KMS-11 (cell line): ENCODE measurements at regions not wholly inside any gene's neighbourhood (a gene's known extent, or its start where the extent isn't known, plus 50 kb on each side); places are given as distances from the start of the nearest gene placed in this dataset.

Experiments used
- H2AFZ ChIP-seq: fragments of 200-600 bp; sonication (generic); 2 replicates; pipeline ENCODE4 v1.6.1; 2016; ENCODE audit warnings: antibody characterized with exemption, mixed run types, low read depth
- H3K27ac ChIP-seq: fragments of 200-600 bp; sonication (generic); 2 replicates; pipeline ENCODE4 v1.6.1; 2016; ENCODE audit warnings: mild to moderate bottlenecking, mixed run types
- H3K27me3 ChIP-seq: fragments of 200-600 bp; sonication (generic); 2 replicates; pipeline ENCODE4 v1.6.1; 2017; ENCODE audit warnings: mild to moderate bottlenecking, low read depth, mixed run types, moderate library complexity; ENCODE audit not compliant: insufficient read depth
- H3K36me3 ChIP-seq: fragments of 200-600 bp; sonication (generic); 2 replicates; pipeline ENCODE4 v1.6.1; 2017; ENCODE audit warnings: mild to moderate bottlenecking, mixed run types; ENCODE audit not compliant: insufficient read depth
- H3K4me1 ChIP-seq: fragments of 200-600 bp; sonication (generic); 2 replicates; pipeline ENCODE4 v1.6.1; 2016; ENCODE audit warnings: mild to moderate bottlenecking, low read depth, mixed run types; ENCODE audit not compliant: poor library complexity, severe bottlenecking
- H3K4me2 ChIP-seq: fragments of 200-600 bp; sonication (generic); 2 replicates; pipeline ENCODE4 v1.7.0; 2016; ENCODE audit warnings: mild to moderate bottlenecking, mixed run types
- H3K4me3 ChIP-seq: fragments of 200-600 bp; sonication (generic); IDR thresholded peaks from 2 replicates; pipeline ENCODE4 v1.6.1; 2017; ENCODE audit warnings: low read depth, low read length, mixed read lengths; ENCODE audit not compliant: insufficient read depth
- H3K79me2 ChIP-seq: fragments of 200-600 bp; sonication (generic); 2 replicates; pipeline ENCODE4 v1.6.1; 2016; ENCODE audit warnings: low read depth, mixed run types; ENCODE audit not compliant: insufficient read depth
- H3K9ac ChIP-seq: fragments of 200-600 bp; sonication (generic); 2 replicates; pipeline ENCODE4 v1.6.1; 2016; ENCODE audit warnings: mild to moderate bottlenecking, mixed run types
- H4K20me1 ChIP-seq: fragments of 200-600 bp; sonication (generic); 2 replicates; pipeline ENCODE4 v1.6.1; 2016; ENCODE audit warnings: mild to moderate bottlenecking, mixed run types; ENCODE audit not compliant: insufficient read depth
- CTCF ChIP-seq: fragments of 200-600 bp; sonication (generic); conservative IDR thresholded peaks from 2 replicates; pipeline ENCODE4 v1.6.1; 2017; ENCODE audit warnings: low read depth, mild to moderate bottlenecking, antibody characterized with exemption, low read length, moderate library complexity, mixed read lengths

- Histone ChIP-seq H3K27me3 (no peaks in the 10 kb centered on the region), H3K27ac (no peak overlapping the region), H3K79me2 (no peaks in the 10 kb centered on the region), H3K4me2 (no peak overlapping the region), H3K4me1 (peaks cover 8% of the 10 kb centered on the region), H3K9ac (no peak overlapping the region), H3K4me3 (no peak overlapping the region), H3K36me3 (no peaks in the 10 kb centered on the region), H4K20me1 (no peaks in the 10 kb centered on the region), H2AFZ (no peak overlapping the region)
- TF ChIP-seq CTCF: no peak
Observed at GRCh38 chr2:189300916-189301315, 121.4 kb upstream of the COL5A2 start.

- Histone ChIP-seq H3K4me3 (no peak overlapping the region), H3K27ac (no peak overlapping the region), H3K4me2 (no peak overlapping the region), H3K36me3 (no peaks in the 10 kb centered on the region), H4K20me1 (no peaks in the 10 kb centered on the region), H3K27me3 (no peaks in the 10 kb centered on the region), H3K4me1 (peaks cover 5% of the 10 kb centered on the region), H3K9ac (no peak overlapping the region), H3K79me2 (no peaks in the 10 kb centered on the region), H2AFZ (no peak overlapping the region)
- TF ChIP-seq CTCF: no peak
Observed at GRCh38 chr2:189302274-189302948, 122.8 kb upstream of the COL5A2 start.

GRCh38 chr2:189304360-189304759 lies 124.8 kb upstream of the COL5A2 start:
- Histone ChIP-seq H3K4me2 (no peak overlapping the region), H3K4me1 (no peaks in the 10 kb centered on the region), H3K27me3 (no peaks in the 10 kb centered on the region), H2AFZ (no peak overlapping the region), H3K9ac (no peak overlapping the region), H3K79me2 (no peaks in the 10 kb centered on the region), H3K36me3 (no peaks in the 10 kb centered on the region), H4K20me1 (no peaks in the 10 kb centered on the region), H3K4me3 (no peak overlapping the region), H3K27ac (no peak overlapping the region)
- no peak for TF ChIP-seq CTCF

- Histone ChIP-seq H3K27ac (no peak overlapping the region), H3K9ac (no peak overlapping the region), H4K20me1 (no peaks in the 10 kb centered on the region), H3K4me2 (no peak overlapping the region), H2AFZ (no peak overlapping the region), H3K4me1 (no peaks in the 10 kb centered on the region), H3K36me3 (no peaks in the 10 kb centered on the region), H3K79me2 (no peaks in the 10 kb centered on the region), H3K27me3 (no peaks in the 10 kb centered on the region), H3K4me3 (no peak overlapping the region)
- no peak for TF ChIP-seq CTCF
Observed at GRCh38 chr2:189305291-189305943, 125.9 kb upstream of the COL5A2 start.
